Progenitor cell of endocrine pancreas (in vitro differentiated cells): ENCODE measurements at regions not wholly inside any gene's neighbourhood (a gene's known extent, or its start where the extent isn't known, plus 50 kb on each side); places are given as distances from the start of the nearest gene placed in this dataset.

ENCODE experiments used
- DNase-seq: peaks from one replicate; pipeline ENCODE4 v3.0.0; 2021; ENCODE audit warnings: low spot score; ENCODE audit not compliant: unreplicated experiment
- H3K27ac Mint-ChIP-seq: 2 replicates; pipeline ENCODE4 v1.8.0; 2021; ENCODE audit warnings: mild to moderate bottlenecking, moderate library complexity, mixed read lengths
- H3K27me3 Mint-ChIP-seq: 2 replicates; pipeline ENCODE4 v1.8.0; 2021; ENCODE audit warnings: mixed read lengths
- H3K36me3 Mint-ChIP-seq: 2 replicates; pipeline ENCODE4 v1.8.0; 2022; ENCODE audit warnings: mixed read lengths; ENCODE audit not compliant: insufficient read depth
- H3K4me1 Mint-ChIP-seq: 2 replicates; pipeline ENCODE4 v1.8.0; 2021; ENCODE audit warnings: low read depth, mixed read lengths
- H3K4me3 Mint-ChIP-seq: 2 replicates; pipeline ENCODE4 v1.8.0; 2021; ENCODE audit warnings: low read depth, mild to moderate bottlenecking, moderate library complexity, mixed read lengths
- H3K9me3 Mint-ChIP-seq: 2 replicates; pipeline ENCODE4 v1.8.0; 2021; ENCODE audit warnings: low read depth, mixed read lengths
- TF ChIP-seq, protein P1 (sequence below): fragments of 200-600 bp; sonication (generic); IDR thresholded peaks from one replicate; pipeline ENCODE4 v1.5.0; 2021; ENCODE audit warnings: antibody characterized with exemption, mild to moderate bottlenecking; ENCODE audit not compliant: unreplicated experiment

DNA sequence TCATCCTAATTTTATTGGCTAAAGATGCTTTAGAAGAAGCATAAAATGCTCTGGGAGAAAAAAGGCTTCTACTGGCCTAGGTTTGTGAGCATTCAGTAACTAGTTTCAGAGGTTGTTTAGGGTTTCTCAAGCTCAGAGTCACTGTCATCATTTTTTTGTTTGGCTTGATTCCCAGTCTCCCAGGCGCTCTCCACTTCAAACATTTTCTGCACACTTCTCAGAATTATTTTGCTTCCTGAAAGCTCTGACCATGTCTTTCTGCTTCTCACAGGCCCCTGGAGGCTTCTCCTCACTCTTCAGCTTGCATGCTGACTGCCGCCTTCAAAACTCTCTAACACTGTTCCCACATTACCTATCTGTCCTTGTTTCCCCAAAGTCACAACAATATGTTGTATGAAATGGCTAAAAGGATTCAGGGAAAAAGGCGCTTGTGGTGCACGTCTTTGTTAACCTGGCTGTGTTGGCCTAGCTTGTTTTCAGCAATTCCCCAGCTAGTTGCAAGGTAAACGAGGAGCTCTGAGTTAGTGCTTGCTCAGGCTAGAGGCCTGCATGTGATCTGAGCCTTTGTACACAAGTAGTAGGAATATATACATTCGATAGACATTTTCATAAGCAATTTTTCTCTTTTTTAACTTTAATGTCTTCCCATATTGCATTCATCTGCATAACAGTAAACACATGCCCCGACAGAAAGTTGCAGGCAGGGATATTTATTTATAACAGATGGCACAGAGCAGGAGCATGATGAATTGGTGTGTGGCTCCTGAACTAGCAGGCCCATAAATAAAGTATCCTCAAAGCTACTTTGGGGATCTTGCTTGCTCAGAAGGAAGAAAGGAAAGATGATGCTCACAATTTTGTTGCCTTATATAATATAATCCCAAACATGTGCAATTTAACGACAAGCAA, 129.2 kb upstream of the DPH6 start:
- no peaks in the 10 kb centered on the region for H3K27me3 Mint-ChIP-seq
- peaks cover 23% of the 10 kb centered on the region for H3K4me1 Mint-ChIP-seq
- no peaks in the 10 kb centered on the region for H3K9me3 Mint-ChIP-seq
- TF ChIP-seq, protein P1, sequence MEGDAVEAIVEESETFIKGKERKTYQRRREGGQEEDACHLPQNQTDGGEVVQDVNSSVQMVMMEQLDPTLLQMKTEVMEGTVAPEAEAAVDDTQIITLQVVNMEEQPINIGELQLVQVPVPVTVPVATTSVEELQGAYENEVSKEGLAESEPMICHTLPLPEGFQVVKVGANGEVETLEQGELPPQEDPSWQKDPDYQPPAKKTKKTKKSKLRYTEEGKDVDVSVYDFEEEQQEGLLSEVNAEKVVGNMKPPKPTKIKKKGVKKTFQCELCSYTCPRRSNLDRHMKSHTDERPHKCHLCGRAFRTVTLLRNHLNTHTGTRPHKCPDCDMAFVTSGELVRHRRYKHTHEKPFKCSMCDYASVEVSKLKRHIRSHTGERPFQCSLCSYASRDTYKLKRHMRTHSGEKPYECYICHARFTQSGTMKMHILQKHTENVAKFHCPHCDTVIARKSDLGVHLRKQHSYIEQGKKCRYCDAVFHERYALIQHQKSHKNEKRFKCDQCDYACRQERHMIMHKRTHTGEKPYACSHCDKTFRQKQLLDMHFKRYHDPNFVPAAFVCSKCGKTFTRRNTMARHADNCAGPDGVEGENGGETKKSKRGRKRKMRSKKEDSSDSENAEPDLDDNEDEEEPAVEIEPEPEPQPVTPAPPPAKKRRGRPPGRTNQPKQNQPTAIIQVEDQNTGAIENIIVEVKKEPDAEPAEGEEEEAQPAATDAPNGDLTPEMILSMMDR: no peak
- DNase-seq: no peak
- no peaks in the 10 kb centered on the region for H3K36me3 Mint-ChIP-seq
- no peak overlapping the region for H3K4me3 Mint-ChIP-seq
- H3K27ac Mint-ChIP-seq: no peak overlapping the region

- no peaks in the 10 kb centered on the region for H3K27me3 Mint-ChIP-seq
- no peak overlapping the region for H3K4me3 Mint-ChIP-seq
- no peaks in the 10 kb centered on the region for H3K36me3 Mint-ChIP-seq
- no peak for DNase-seq
- no peaks in the 10 kb centered on the region for H3K9me3 Mint-ChIP-seq
- H3K4me1 Mint-ChIP-seq: peaks cover 25% of the 10 kb centered on the region
- no peak overlapping the region for H3K27ac Mint-ChIP-seq
- TF ChIP-seq, protein P1: no peak
Measured at GRCh38 chr15:35678774-35679173, 132.8 kb upstream of the DPH6 start.

DNA sequence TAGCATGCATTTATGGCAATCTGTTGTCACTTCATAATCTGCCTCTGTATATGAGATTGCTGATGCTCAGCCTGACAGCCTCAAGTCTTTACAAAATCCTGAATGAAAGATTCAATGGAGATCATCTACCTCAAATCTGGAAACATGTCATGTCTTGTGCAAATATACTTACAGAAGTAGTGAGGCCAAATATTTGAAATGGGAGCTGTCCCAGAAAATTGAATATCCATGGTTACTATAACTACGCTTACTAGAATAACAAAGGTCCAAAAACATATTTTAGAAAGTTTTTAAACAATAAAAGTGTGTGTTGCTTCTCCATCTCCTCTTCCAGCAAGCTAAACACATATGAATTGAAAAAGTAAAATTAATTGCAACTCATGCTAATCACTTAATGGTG, 133.2 kb upstream of the DPH6 start:
- Mint-ChIP-seq H3K4me3 (no peak overlapping the region), H3K27me3 (no peaks in the 10 kb centered on the region), H3K4me1 (peaks cover 25% of the 10 kb centered on the region), H3K9me3 (no peaks in the 10 kb centered on the region), H3K27ac (no peak overlapping the region), H3K36me3 (no peaks in the 10 kb centered on the region)
- TF ChIP-seq, protein P1: no peak
- no peak for DNase-seq

- H3K27me3 Mint-ChIP-seq: no peaks in the 10 kb centered on the region
- no peak for DNase-seq
- H3K9me3 Mint-ChIP-seq: no peaks in the 10 kb centered on the region
- no peak overlapping the region for H3K4me3 Mint-ChIP-seq
- TF ChIP-seq, protein P1: no peak
- H3K4me1 Mint-ChIP-seq: peaks cover 22% of the 10 kb centered on the region
- no peaks in the 10 kb centered on the region for H3K36me3 Mint-ChIP-seq
- H3K27ac Mint-ChIP-seq: no peak overlapping the region
Measured at GRCh38 chr15:35680951-35681350, 135.0 kb upstream of the DPH6 start.

DNA sequence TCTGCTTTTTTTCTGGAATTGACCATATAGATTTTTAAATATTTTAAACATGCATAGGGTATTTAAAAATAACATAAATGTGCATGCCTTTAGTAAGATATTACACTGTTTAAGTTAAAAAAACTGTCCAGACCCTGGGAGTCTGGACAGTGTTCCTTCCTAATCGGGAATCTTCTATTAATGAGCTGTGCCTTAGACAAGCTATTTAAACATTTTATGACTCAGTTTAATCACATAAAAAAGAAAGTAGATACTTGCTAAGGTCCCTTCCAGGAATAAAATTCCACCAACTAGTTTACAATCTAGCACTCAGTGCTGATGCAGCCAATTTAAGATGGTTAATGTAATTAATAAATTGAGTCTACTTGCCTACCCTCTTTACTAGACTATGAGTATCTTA, 140.4 kb upstream of the DPH6 start:
- no peaks in the 10 kb centered on the region for H3K36me3 Mint-ChIP-seq
- no peak for DNase-seq
- TF ChIP-seq, protein P1: no peak
- H3K9me3 Mint-ChIP-seq: no peaks in the 10 kb centered on the region
- no peak overlapping the region for H3K4me3 Mint-ChIP-seq
- H3K4me1 Mint-ChIP-seq: peaks cover under 1% of the 10 kb centered on the region
- no peaks in the 10 kb centered on the region for H3K27me3 Mint-ChIP-seq
- no peak overlapping the region for H3K27ac Mint-ChIP-seq
